ENCODE measurements at regions not wholly inside any gene's neighbourhood (a gene's known extent, or its start where the extent isn't known, plus 50 kb on each side); places are given as distances from the start of the nearest gene placed in this dataset.

DNA sequence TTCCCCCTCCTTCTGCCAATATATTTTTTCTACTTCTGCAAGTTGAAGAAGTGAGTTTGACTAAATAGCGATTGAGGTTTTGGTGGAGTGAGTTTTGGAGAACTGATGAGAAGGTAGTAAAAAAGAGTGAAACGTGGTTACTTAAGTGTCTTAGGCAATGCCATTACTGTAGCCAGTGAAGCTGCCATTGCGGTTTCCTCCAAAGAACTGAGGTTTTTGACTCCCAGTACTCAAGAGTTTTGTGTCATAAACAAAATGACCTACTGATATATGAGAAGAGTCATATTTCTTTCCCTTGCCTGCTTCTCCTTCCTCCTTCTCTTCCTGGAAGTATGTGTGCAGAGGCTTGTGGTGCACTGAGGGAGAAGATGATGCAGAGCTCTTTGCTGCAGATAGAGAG, 554.5 kb upstream of the MAP3K7 start:
- Histone ChIP-seq H3K4me3 (ENCODE audit: low read depth, low read length) (no peak overlapping the region), H3K4me1 (no peaks in the 10 kb centered on the region), H3K36me3 (ENCODE audit: control insufficient read depth, insufficient read depth, low read length) (no peaks in the 10 kb centered on the region), H3K9me3 (no peaks in the 10 kb centered on the region), H3K27me3 (replicated peaks; ENCODE audit: control insufficient read depth, insufficient read depth, low read length) (no peaks in the 10 kb centered on the region)
- no peak for DNase-seq
- Mint-ChIP-seq H3K36me3 (ENCODE audit: insufficient read depth, unreplicated experiment) (no peaks in the 10 kb centered on the region), H3K4me1 (ENCODE audit: low read depth, unreplicated experiment) (no peaks in the 10 kb centered on the region), H3K9me3 (ENCODE audit: unreplicated experiment) (no peaks in the 10 kb centered on the region), H3K27me3 (ENCODE audit: insufficient read depth, unreplicated experiment) (no peaks in the 10 kb centered on the region), H3K27ac (ENCODE audit: unreplicated experiment) (no peak overlapping the region), H3K4me3 (ENCODE audit: unreplicated experiment) (no peak overlapping the region)
- POLR2A ChIA-PET: no interaction called here
- TF ChIP-seq, protein P1, sequence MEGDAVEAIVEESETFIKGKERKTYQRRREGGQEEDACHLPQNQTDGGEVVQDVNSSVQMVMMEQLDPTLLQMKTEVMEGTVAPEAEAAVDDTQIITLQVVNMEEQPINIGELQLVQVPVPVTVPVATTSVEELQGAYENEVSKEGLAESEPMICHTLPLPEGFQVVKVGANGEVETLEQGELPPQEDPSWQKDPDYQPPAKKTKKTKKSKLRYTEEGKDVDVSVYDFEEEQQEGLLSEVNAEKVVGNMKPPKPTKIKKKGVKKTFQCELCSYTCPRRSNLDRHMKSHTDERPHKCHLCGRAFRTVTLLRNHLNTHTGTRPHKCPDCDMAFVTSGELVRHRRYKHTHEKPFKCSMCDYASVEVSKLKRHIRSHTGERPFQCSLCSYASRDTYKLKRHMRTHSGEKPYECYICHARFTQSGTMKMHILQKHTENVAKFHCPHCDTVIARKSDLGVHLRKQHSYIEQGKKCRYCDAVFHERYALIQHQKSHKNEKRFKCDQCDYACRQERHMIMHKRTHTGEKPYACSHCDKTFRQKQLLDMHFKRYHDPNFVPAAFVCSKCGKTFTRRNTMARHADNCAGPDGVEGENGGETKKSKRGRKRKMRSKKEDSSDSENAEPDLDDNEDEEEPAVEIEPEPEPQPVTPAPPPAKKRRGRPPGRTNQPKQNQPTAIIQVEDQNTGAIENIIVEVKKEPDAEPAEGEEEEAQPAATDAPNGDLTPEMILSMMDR (IDR thresholded peaks at IDR 0.05; ENCODE audit: insufficient read depth in 1 of 2, low read depth in 1 of 2, low read length in 1 of 2, severe bottlenecking in 1 of 2, unreplicated experiment in 1 of 2): no peak
- intact Hi-C loops (cut with micrococcal nuclease; ENCODE audit: unreplicated experiment): no loop called here
- BruUV-seq (replicated peaks): no TSS peak
- CTCF ChIA-PET: no interaction called here

DNA sequence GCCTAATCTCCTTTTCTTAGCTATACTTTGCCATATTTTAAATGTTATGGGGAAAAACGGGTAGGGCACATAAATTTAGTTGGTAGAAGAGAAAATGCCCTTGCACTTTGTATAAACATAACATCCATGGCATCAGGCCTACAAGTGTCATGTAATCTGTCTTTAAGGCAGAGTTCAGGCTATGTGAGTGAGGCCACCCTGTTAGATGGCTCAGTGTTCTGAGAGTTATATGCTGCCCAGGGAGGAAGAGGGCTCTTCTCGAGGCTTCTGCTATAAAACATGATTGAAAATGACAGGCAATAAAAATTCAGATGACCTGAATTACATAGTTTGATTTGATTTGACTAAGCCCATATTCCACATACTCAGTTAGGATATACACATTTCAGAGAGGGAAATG, 553.6 kb upstream of the MAP3K7 start:
- BruUV-seq (replicated peaks): no TSS peak
- TF ChIP-seq, protein P1 (IDR thresholded peaks at IDR 0.05; ENCODE audit: insufficient read depth in 1 of 2, low read depth in 1 of 2, low read length in 1 of 2, severe bottlenecking in 1 of 2, unreplicated experiment in 1 of 2): no peak
- Mint-ChIP-seq H3K27ac (ENCODE audit: unreplicated experiment) (no peak overlapping the region), H3K4me1 (ENCODE audit: low read depth, unreplicated experiment) (no peaks in the 10 kb centered on the region), H3K27me3 (ENCODE audit: insufficient read depth, unreplicated experiment) (no peaks in the 10 kb centered on the region), H3K36me3 (ENCODE audit: insufficient read depth, unreplicated experiment) (no peaks in the 10 kb centered on the region), H3K4me3 (ENCODE audit: unreplicated experiment) (no peak overlapping the region), H3K9me3 (ENCODE audit: unreplicated experiment) (no peaks in the 10 kb centered on the region)
- intact Hi-C loops (cut with micrococcal nuclease; ENCODE audit: unreplicated experiment): no loop called here
- DNase-seq: no peak
- no peaks in the 10 kb centered on the region for H3K9me3 ChIP-seq
- H3K27me3 ChIP-seq (replicated peaks; ENCODE audit: control insufficient read depth, insufficient read depth, low read length): no peaks in the 10 kb centered on the region
- ChIA-PET POLR2A (no interaction called here), CTCF (no interaction called here)
- H3K36me3 ChIP-seq (ENCODE audit: control insufficient read depth, insufficient read depth, low read length): no peaks in the 10 kb centered on the region
- H3K4me3 ChIP-seq (ENCODE audit: low read depth, low read length): no peak overlapping the region
- no peaks in the 10 kb centered on the region for H3K4me1 ChIP-seq

DNA sequence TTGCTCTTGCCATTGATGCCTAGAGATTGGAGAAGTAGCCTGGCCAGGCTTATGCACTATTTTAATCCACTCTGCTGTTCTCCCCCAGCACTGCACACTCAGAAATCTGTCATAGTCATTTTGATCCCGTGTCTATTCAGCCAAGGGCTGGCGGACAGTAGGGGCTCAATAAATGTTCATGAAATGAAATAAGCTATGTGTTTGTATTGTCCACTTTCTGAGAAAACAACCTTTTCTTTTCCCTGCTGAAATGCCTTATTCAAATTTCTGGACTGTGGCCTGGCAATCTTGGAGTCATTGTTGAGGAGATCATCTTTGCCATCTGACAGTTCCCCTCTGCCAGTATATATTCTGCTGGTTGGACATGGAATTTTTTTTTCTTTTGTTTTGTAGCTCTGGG, 550.4 kb upstream of the MAP3K7 start:
- CTCF ChIA-PET: no interaction called here
- Histone ChIP-seq H3K4me3 (ENCODE audit: low read depth, low read length) (no peak overlapping the region), H3K4me1 (no peaks in the 10 kb centered on the region), H3K27me3 (replicated peaks; ENCODE audit: control insufficient read depth, insufficient read depth, low read length) (no peaks in the 10 kb centered on the region), H3K36me3 (ENCODE audit: control insufficient read depth, insufficient read depth, low read length) (no peaks in the 10 kb centered on the region), H3K9me3 (no peaks in the 10 kb centered on the region)
- H3K27ac Mint-ChIP-seq (ENCODE audit: unreplicated experiment): no peak overlapping the region
- TF ChIP-seq, protein P1 (IDR thresholded peaks at IDR 0.05; ENCODE audit: insufficient read depth in 1 of 2, low read depth in 1 of 2, low read length in 1 of 2, severe bottlenecking in 1 of 2, unreplicated experiment in 1 of 2): no peak
- POLR2A ChIA-PET: no interaction called here
- H3K4me3 Mint-ChIP-seq (ENCODE audit: unreplicated experiment): no peak overlapping the region
- H3K4me1 Mint-ChIP-seq (ENCODE audit: low read depth, unreplicated experiment): no peaks in the 10 kb centered on the region
- intact Hi-C loops (cut with micrococcal nuclease; ENCODE audit: unreplicated experiment): no loop called here
- H3K27me3 Mint-ChIP-seq (ENCODE audit: insufficient read depth, unreplicated experiment): no peaks in the 10 kb centered on the region
- H3K36me3 Mint-ChIP-seq (ENCODE audit: insufficient read depth, unreplicated experiment): no peaks in the 10 kb centered on the region
- H3K9me3 Mint-ChIP-seq (ENCODE audit: unreplicated experiment): no peaks in the 10 kb centered on the region
- DNase-seq: no peak
- no TSS peak for BruUV-seq (replicated peaks)

Measured in Caco-2 (cell line).